CD4-positive, CD25-positive, alpha-beta regulatory T cell (primary cell): ENCODE measurements at regions not wholly inside any gene's neighbourhood (a gene's known extent, or its start where the extent isn't known, plus 50 kb on each side); places are given as distances from the start of the nearest gene placed in this dataset.

Experiments
- ATAC-seq, 2 donors: fragments of 150-1000 bp; cut with Tn5 transposase; one replicate each; pipeline ENCODE4 v1.10.0; 2021; ENCODE audit warnings: low read depth in 2 of 2, moderate number of reproducible peaks in 2 of 2, moderate library complexity in 1 of 2
- DNase-seq, 3 donors: peaks; one replicate each; pipeline versions ENCODE4 v3.0.0 to v3.0.0-alpha.2; 2012 to 2022; ENCODE audit warnings: mixed read lengths in 1 of 3
- H3K27ac ChIP-seq: one replicate; pipeline ENCODE4 v1.7.0; 2013; ENCODE audit warnings: mild to moderate bottlenecking, low read length; ENCODE audit not compliant: insufficient read depth, poor library complexity, severe bottlenecking
- H3K27me3 ChIP-seq: one replicate; pipeline ENCODE4 v1.7.0; 2013; ENCODE audit warnings: low read length; ENCODE audit not compliant: control insufficient read depth, insufficient read depth
- H3K36me3 ChIP-seq: one replicate; pipeline ENCODE4 v1.7.0; 2013; ENCODE audit warnings: mild to moderate bottlenecking, low read length, moderate library complexity; ENCODE audit not compliant: control insufficient read depth, insufficient read depth
- H3K4me1 ChIP-seq: 2 replicates; pipeline ENCODE4 v1.7.0; 2013; ENCODE audit warnings: mild to moderate bottlenecking, low read length; ENCODE audit not compliant: insufficient read depth, control insufficient read depth, poor library complexity, severe bottlenecking
- H3K4me3 ChIP-seq: one replicate; pipeline ENCODE4 v1.7.0; 2013; ENCODE audit warnings: low read depth, mild to moderate bottlenecking, low read length, moderate library complexity
- H3K9me3 ChIP-seq, 2 experiments: 1 replicate in 1 of 2; 2 replicates in 1 of 2; pipeline ENCODE4 v1.7.0; 2013; ENCODE audit warnings: low read length in 2 of 2, mild to moderate bottlenecking in 1 of 2, moderate library complexity in 1 of 2; ENCODE audit not compliant: control insufficient read depth in 2 of 2
- H3K27ac Mint-ChIP-seq, 3 donors: one replicate each; pipeline ENCODE4 v1.8.0; 2020 to 2022; ENCODE audit warnings: mild to moderate bottlenecking in 3 of 3, mixed read lengths in 3 of 3, moderate library complexity in 2 of 3
- H3K27me3 Mint-ChIP-seq: one replicate; pipeline ENCODE4 v1.8.0; 2022; ENCODE audit warnings: mild to moderate bottlenecking, mixed read lengths
- H3K36me3 Mint-ChIP-seq: one replicate; pipeline ENCODE4 v1.8.0; 2020; ENCODE audit warnings: mixed read lengths
- H3K4me1 Mint-ChIP-seq, 4 donors: one replicate each; pipeline ENCODE4 v1.8.0; 2020 to 2022; ENCODE audit warnings: mixed read lengths in 4 of 4, mild to moderate bottlenecking in 1 of 4
- H3K4me3 Mint-ChIP-seq, 4 donors: one replicate each; pipeline ENCODE4 v1.8.0; 2020 to 2022; ENCODE audit warnings: mild to moderate bottlenecking in 4 of 4, mixed read lengths in 4 of 4, moderate library complexity in 3 of 4
- H3K9me3 Mint-ChIP-seq, 7 donors: one replicate each; pipeline ENCODE4 v1.8.0; 2020 to 2022; ENCODE audit warnings: mixed read lengths in 7 of 7, mild to moderate bottlenecking in 3 of 7, moderate library complexity in 2 of 7

GRCh38 chr4:36758312-36759178 lies 477.1 kb downstream of the DTHD1 start:
- H3K27me3 ChIP-seq = no peaks in the 10 kb centered on the region
- no peaks in the 10 kb centered on the region for H3K9me3 ChIP-seq
- H3K27ac ChIP-seq = no peak overlapping the region
- H3K4me1 ChIP-seq = no peaks in the 10 kb centered on the region
- Mint-ChIP-seq H3K27ac (no peak overlapping the region), H3K4me3 (no peak overlapping the region), H3K9me3 (peaks cover 0 to 2% (median 0%) of the 10 kb centered on the region in 7 donors), H3K36me3 (no peaks in the 10 kb centered on the region), H3K4me1 (no peaks in the 10 kb centered on the region), H3K27me3 (no peaks in the 10 kb centered on the region)
- ATAC-seq (no peak), DNase-seq (no peak)
- no peaks in the 10 kb centered on the region for H3K36me3 ChIP-seq
- H3K4me3 ChIP-seq = no peak overlapping the region

GRCh38 chr4:36761607-36762006 lies 480.2 kb downstream of the DTHD1 start:
- Histone ChIP-seq H3K27ac (no peak overlapping the region), H3K4me3 (no peak overlapping the region), H3K27me3 (no peaks in the 10 kb centered on the region), H3K4me1 (no peaks in the 10 kb centered on the region), H3K9me3 (no peaks in the 10 kb centered on the region), H3K36me3 (no peaks in the 10 kb centered on the region)
- no peak overlapping the region for H3K4me3 Mint-ChIP-seq
- no peak overlapping the region for H3K27ac Mint-ChIP-seq
- H3K9me3 Mint-ChIP-seq = peaks cover 0 to 3% (median 0%) of the 10 kb centered on the region in 7 donors
- H3K36me3 Mint-ChIP-seq = no peaks in the 10 kb centered on the region
- no peaks in the 10 kb centered on the region for H3K27me3 Mint-ChIP-seq
- ATAC-seq (no peak), DNase-seq (no peak)
- H3K4me1 Mint-ChIP-seq = no peaks in the 10 kb centered on the region

GRCh38 chr4:36763814-36764213 lies 480.7 kb upstream of the NWD2 start:
- ATAC-seq (no peak), DNase-seq (no peak)
- Mint-ChIP-seq H3K9me3 (peaks cover 0 to 3% (median 0%) of the 10 kb centered on the region in 7 donors), H3K36me3 (no peaks in the 10 kb centered on the region), H3K4me1 (no peaks in the 10 kb centered on the region), H3K27me3 (no peaks in the 10 kb centered on the region), H3K4me3 (no peak overlapping the region), H3K27ac (no peak overlapping the region)
- no peaks in the 10 kb centered on the region for H3K27me3 ChIP-seq
- H3K4me3 ChIP-seq = no peak overlapping the region
- no peaks in the 10 kb centered on the region for H3K9me3 ChIP-seq
- no peaks in the 10 kb centered on the region for H3K4me1 ChIP-seq
- H3K27ac ChIP-seq = no peak overlapping the region
- H3K36me3 ChIP-seq = no peaks in the 10 kb centered on the region

GRCh38 chr4:36767596-36767995 lies 476.9 kb upstream of the NWD2 start:
- no peaks in the 10 kb centered on the region for H3K27me3 ChIP-seq
- no peak for DNase-seq
- Mint-ChIP-seq H3K9me3 (peaks cover 0 to 3% (median 0%) of the 10 kb centered on the region in 7 donors), H3K4me3 (no peak overlapping the region), H3K27me3 (no peaks in the 10 kb centered on the region), H3K4me1 (no peaks in the 10 kb centered on the region), H3K27ac (no peak overlapping the region), H3K36me3 (no peaks in the 10 kb centered on the region)
- H3K4me1 ChIP-seq = no peaks in the 10 kb centered on the region
- H3K27ac ChIP-seq = no peak overlapping the region
- no peaks in the 10 kb centered on the region for H3K36me3 ChIP-seq
- no peak overlapping the region for H3K4me3 ChIP-seq
- H3K9me3 ChIP-seq = no peaks in the 10 kb centered on the region
- no peak for ATAC-seq

- H3K27ac Mint-ChIP-seq = no peak overlapping the region
- no peak overlapping the region for H3K4me3 Mint-ChIP-seq
- no peaks in the 10 kb centered on the region for H3K4me1 Mint-ChIP-seq
- H3K27me3 Mint-ChIP-seq = no peaks in the 10 kb centered on the region
- H3K36me3 Mint-ChIP-seq = no peaks in the 10 kb centered on the region
- Histone ChIP-seq H3K4me1 (no peaks in the 10 kb centered on the region), H3K9me3 (no peaks in the 10 kb centered on the region), H3K27ac (no peak overlapping the region), H3K4me3 (no peak overlapping the region), H3K27me3 (no peaks in the 10 kb centered on the region), H3K36me3 (no peaks in the 10 kb centered on the region)
- DNase-seq = no peak
- peaks cover 0 to 2% (median 0%) of the 10 kb centered on the region in 7 donors for H3K9me3 Mint-ChIP-seq
- ATAC-seq = no peak
Observed at GRCh38 chr4:36771411-36772153, 473.0 kb upstream of the NWD2 start.

- H3K27me3 ChIP-seq = no peaks in the 10 kb centered on the region
- no peaks in the 10 kb centered on the region for H3K9me3 ChIP-seq
- Mint-ChIP-seq H3K9me3 (peaks cover 0 to 2% (median 0%) of the 10 kb centered on the region in 7 donors), H3K27ac (no peak overlapping the region), H3K36me3 (no peaks in the 10 kb centered on the region), H3K27me3 (no peaks in the 10 kb centered on the region), H3K4me1 (no peaks in the 10 kb centered on the region), H3K4me3 (no peak overlapping the region)
- no peaks in the 10 kb centered on the region for H3K36me3 ChIP-seq
- no peak for DNase-seq
- no peaks in the 10 kb centered on the region for H3K4me1 ChIP-seq
- ATAC-seq = no peak
- no peak overlapping the region for H3K27ac ChIP-seq
- H3K4me3 ChIP-seq = no peak overlapping the region
Observed at GRCh38 chr4:36772154-36772516, 472.4 kb upstream of the NWD2 start.

- H3K27me3 Mint-ChIP-seq = no peaks in the 10 kb centered on the region
Observed at GRCh38 chr4:36773467-36773866, 471.1 kb upstream of the NWD2 start.

More at GRCh38 chr4:36773467-36773866, 471.1 kb upstream of the NWD2 start:
- Histone ChIP-seq H3K36me3 (no peaks in the 10 kb centered on the region), H3K27me3 (no peaks in the 10 kb centered on the region), H3K4me1 (no peaks in the 10 kb centered on the region), H3K4me3 (no peak overlapping the region), H3K27ac (no peak overlapping the region), H3K9me3 (no peaks in the 10 kb centered on the region)
- Mint-ChIP-seq H3K9me3 (peaks cover 0 to 4% (median 0%) of the 10 kb centered on the region in 7 donors), H3K4me3 (no peak overlapping the region), H3K27ac (no peak overlapping the region), H3K4me1 (no peaks in the 10 kb centered on the region), H3K36me3 (no peaks in the 10 kb centered on the region)
- ATAC-seq (no peak), DNase-seq (no peak)
